ENCODE measurements at regions not wholly inside any gene's neighbourhood (a gene's known extent, or its start where the extent isn't known, plus 50 kb on each side); places are given as distances from the start of the nearest gene placed in this dataset.
"Not testable (repeated sequence)": the region's sequence is repeated elsewhere in the genome, so short reads cannot be mapped to it uniquely, and the experiment has no call there.

DNA sequence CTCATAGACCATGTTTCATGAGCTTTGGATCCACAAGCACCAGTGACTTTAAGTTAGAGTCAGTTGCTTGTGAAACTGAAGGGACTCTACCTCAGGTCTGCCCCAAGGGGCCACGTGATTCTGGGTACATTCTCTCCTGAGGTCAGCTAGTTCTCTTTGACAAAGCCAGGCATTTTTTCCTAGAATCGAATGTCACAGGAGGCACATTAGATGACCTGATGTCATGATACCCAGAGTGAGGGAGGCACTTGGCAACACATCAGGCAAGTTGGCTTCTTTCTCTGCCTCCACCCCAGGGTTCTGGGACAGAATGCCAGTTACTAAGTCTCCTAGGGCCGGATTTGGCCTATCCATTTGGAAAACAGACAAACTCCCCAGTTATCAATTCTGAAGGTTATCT, 93.0 kb downstream of the APIP start:
- Histone ChIP-seq H3K9ac (ENCODE audit: low read length) (no peak overlapping the region), H3K36me3 (replicated peaks in 1 of 2; ENCODE audit: control extremely low read depth in 1 of 2, control insufficient read depth in 1 of 2, extremely low read depth in 1 of 2, insufficient read depth in 2 of 2, low read length in 1 of 2) (no peaks in the 10 kb centered on the region), H3K79me2 (ENCODE audit: control insufficient read depth, insufficient read depth, low read length) (no peaks in the 10 kb centered on the region), H3K4me3 (ENCODE audit: control extremely low read depth in 1 of 5, extremely low read depth in 1 of 5, insufficient read depth in 1 of 5, low read depth in 2 of 5, low read length in 4 of 5) (no peak overlapping the region), H4K20me1 (ENCODE audit: control insufficient read depth, insufficient read depth, low read length, poor library complexity, severe bottlenecking) (no peaks in the 10 kb centered on the region), H3K4me2 (replicated peaks; ENCODE audit: low read depth, low read length, poor library complexity, severe bottlenecking) (no peak overlapping the region), H3K9me3 (ENCODE audit: control extremely low read depth in 1 of 3, control insufficient read depth in 2 of 3, insufficient read depth in 1 of 3, low read length in 2 of 3) (no peaks in the 10 kb centered on the region), H3K4me1 (ENCODE audit: control insufficient read depth in 2 of 2, insufficient read depth in 2 of 2, low read length in 2 of 2) (no peaks in the 10 kb centered on the region), H3K27ac (ENCODE audit: low read length in 2 of 2) (no peak overlapping the region), H2AFZ (ENCODE audit: insufficient read depth, low read depth, low read length, poor library complexity, severe bottlenecking) (no peak overlapping the region), H3K27me3 (replicated peaks in 1 of 4; ENCODE audit: control extremely low read depth in 1 of 4, control insufficient read depth in 3 of 4, insufficient read depth in 4 of 4, low read length in 3 of 4) (peaks cover 0 to 8% (median 0%) of the 10 kb centered on the region in 4 experiments)
- WGBS (ENCODE audit: insufficient coverage), result 75% methylated on average over 3 of the region's 3 CpGs
- H3K9me3 Mint-ChIP-seq (ENCODE audit: insufficient read depth), result no peaks in the 10 kb centered on the region
- DNase-seq, result no peak
- TF ChIP-seq, protein P1, sequence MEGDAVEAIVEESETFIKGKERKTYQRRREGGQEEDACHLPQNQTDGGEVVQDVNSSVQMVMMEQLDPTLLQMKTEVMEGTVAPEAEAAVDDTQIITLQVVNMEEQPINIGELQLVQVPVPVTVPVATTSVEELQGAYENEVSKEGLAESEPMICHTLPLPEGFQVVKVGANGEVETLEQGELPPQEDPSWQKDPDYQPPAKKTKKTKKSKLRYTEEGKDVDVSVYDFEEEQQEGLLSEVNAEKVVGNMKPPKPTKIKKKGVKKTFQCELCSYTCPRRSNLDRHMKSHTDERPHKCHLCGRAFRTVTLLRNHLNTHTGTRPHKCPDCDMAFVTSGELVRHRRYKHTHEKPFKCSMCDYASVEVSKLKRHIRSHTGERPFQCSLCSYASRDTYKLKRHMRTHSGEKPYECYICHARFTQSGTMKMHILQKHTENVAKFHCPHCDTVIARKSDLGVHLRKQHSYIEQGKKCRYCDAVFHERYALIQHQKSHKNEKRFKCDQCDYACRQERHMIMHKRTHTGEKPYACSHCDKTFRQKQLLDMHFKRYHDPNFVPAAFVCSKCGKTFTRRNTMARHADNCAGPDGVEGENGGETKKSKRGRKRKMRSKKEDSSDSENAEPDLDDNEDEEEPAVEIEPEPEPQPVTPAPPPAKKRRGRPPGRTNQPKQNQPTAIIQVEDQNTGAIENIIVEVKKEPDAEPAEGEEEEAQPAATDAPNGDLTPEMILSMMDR (IDR thresholded peaks at IDR 0.05), result no peak
- no peak for TF ChIP-seq EZH2 (IDR thresholded peaks at IDR 0.05; ENCODE audit: borderline replicate concordance, insufficient read depth, low read depth, low read length, poor library complexity, severe bottlenecking)
- peaks cover 10% of the 10 kb centered on the region for H3K27me3 Mint-ChIP-seq
- CTCF ChIA-PET, result no interaction called here
- no peak overlapping the region for H3K4me3 Mint-ChIP-seq
- no peak overlapping the region for H3K27ac Mint-ChIP-seq
- ATAC-seq (ENCODE audit: low read depth), result no peak
- H3K4me1 Mint-ChIP-seq, result no peaks in the 10 kb centered on the region
- POLR2A ChIA-PET, result no interaction called here
- intact Hi-C loops (cut with micrococcal nuclease), result no loop called here

DNA sequence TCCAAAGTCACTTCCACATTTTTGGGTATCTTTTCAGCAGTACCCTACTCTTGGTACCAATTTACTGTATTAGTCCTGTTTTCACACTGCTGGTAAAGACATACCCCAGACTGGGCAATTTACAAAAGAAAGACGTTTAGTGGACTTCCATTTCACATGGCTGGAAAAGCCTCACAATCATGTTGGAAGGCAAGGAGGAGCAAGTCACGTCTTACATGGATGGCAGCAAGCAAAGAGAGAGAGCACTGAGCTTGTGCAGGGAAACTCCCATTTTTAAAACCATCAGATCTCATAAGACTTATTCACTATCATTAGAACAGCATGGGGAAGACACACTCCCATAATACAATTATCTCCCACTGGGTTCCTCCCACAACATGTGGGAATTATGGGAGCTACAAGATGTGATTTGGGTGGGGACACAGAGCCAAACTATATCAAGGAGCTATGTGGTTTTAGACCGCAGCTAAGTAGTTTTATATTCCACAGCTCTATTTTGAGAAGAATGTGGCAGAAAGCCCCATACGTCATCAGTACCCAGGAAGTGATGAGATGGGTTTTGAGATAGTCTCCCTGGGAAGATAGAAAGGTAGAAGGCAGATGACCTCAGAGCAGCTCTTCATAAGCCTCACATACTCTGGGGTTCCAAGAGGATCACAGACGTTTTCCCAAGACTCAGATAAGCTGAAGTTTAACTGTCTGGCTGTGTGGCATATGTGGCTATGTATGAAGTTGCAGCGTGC, 96.3 kb downstream of the APIP start:
- CTCF ChIA-PET, result no interaction called here
- no peak overlapping the region for H3K27ac Mint-ChIP-seq
- ATAC-seq (ENCODE audit: low read depth), result no peak

DNA sequence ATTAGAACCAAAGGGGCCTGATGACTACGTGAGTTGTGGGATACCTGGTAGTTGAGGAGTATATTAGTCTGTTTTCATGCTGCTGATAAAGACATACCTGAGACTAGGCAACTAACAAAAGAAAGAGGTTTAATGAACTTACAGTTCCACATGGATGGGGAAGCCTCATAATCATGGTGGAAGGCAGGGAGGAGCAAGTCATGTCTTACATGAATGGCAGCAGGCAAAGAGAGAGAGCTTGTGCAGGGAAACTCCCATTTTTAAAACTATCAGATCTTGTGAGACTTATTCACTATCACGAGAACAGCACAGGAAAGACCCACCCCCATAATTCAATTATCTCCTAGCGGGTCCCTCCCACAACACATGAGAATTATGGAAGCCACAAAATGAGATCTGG, 98.4 kb downstream of the APIP start:
- H2AFZ ChIP-seq (ENCODE audit: insufficient read depth, low read depth, low read length, poor library complexity, severe bottlenecking); H3K27me3 ChIP-seq (replicated peaks in 1 of 4; ENCODE audit: control extremely low read depth in 1 of 4, control insufficient read depth in 3 of 4, insufficient read depth in 4 of 4, low read length in 3 of 4); H4K20me1 ChIP-seq (ENCODE audit: control insufficient read depth, insufficient read depth, low read length, poor library complexity, severe bottlenecking); H3K4me1 ChIP-seq (ENCODE audit: control insufficient read depth in 2 of 2, insufficient read depth in 2 of 2, low read length in 2 of 2); H3K36me3 ChIP-seq (replicated peaks in 1 of 2; ENCODE audit: control extremely low read depth in 1 of 2, control insufficient read depth in 1 of 2, extremely low read depth in 1 of 2, insufficient read depth in 2 of 2, low read length in 1 of 2); ATAC-seq (ENCODE audit: low read depth); H3K27ac ChIP-seq (ENCODE audit: low read length in 2 of 2); H3K4me3 Mint-ChIP-seq; POLR2A ChIA-PET; DNase-seq; H3K9ac ChIP-seq (ENCODE audit: low read length); H3K4me1 Mint-ChIP-seq; H3K27ac Mint-ChIP-seq; H3K9me3 ChIP-seq (ENCODE audit: control extremely low read depth in 1 of 3, control insufficient read depth in 2 of 3, insufficient read depth in 1 of 3, low read length in 2 of 3); H3K4me3 ChIP-seq (ENCODE audit: control extremely low read depth in 1 of 5, extremely low read depth in 1 of 5, insufficient read depth in 1 of 5, low read depth in 2 of 5, low read length in 4 of 5); H3K79me2 ChIP-seq (ENCODE audit: control insufficient read depth, insufficient read depth, low read length); intact Hi-C loops (cut with micrococcal nuclease); H3K9me3 Mint-ChIP-seq (ENCODE audit: insufficient read depth); CTCF ChIA-PET; H3K4me2 ChIP-seq (replicated peaks; ENCODE audit: low read depth, low read length, poor library complexity, severe bottlenecking): not testable (repeated sequence)
- peaks cover 21% of the 10 kb centered on the region for H3K27me3 Mint-ChIP-seq
- 85% methylated on average over 3 of the region's 3 CpGs for WGBS (ENCODE audit: insufficient coverage)

More for the DNA sequence above, 96.3 kb downstream of the APIP start:
- H3K4me3 ChIP-seq (ENCODE audit: control extremely low read depth in 1 of 5, extremely low read depth in 1 of 5, insufficient read depth in 1 of 5, low read depth in 2 of 5, low read length in 4 of 5), result no peak overlapping the region
- H3K4me1 ChIP-seq (ENCODE audit: control insufficient read depth in 2 of 2, insufficient read depth in 2 of 2, low read length in 2 of 2), result no peaks in the 10 kb centered on the region
- no peaks in the 10 kb centered on the region for H3K36me3 ChIP-seq (replicated peaks in 1 of 2; ENCODE audit: control extremely low read depth in 1 of 2, control insufficient read depth in 1 of 2, extremely low read depth in 1 of 2, insufficient read depth in 2 of 2, low read length in 1 of 2)
- POLR2A ChIA-PET, result no interaction called here
- no peak overlapping the region for H3K9ac ChIP-seq (ENCODE audit: low read length)
- Mint-ChIP-seq H3K4me1 (no peaks in the 10 kb centered on the region), H3K9me3 (ENCODE audit: insufficient read depth) (no peaks in the 10 kb centered on the region), H3K4me3 (no peak overlapping the region), H3K27me3 (peaks cover 18% of the 10 kb centered on the region)
- H4K20me1 ChIP-seq (ENCODE audit: control insufficient read depth, insufficient read depth, low read length, poor library complexity, severe bottlenecking), result no peaks in the 10 kb centered on the region
- TF ChIP-seq EZH2 (IDR thresholded peaks at IDR 0.05; ENCODE audit: borderline replicate concordance, insufficient read depth, low read depth, low read length, poor library complexity, severe bottlenecking), result no peak
- TF ChIP-seq, protein P1 (IDR thresholded peaks at IDR 0.05), result no peak
- H3K4me2 ChIP-seq (replicated peaks; ENCODE audit: low read depth, low read length, poor library complexity, severe bottlenecking), result no peak overlapping the region
- intact Hi-C loops (cut with micrococcal nuclease), result no loop called here
- peaks cover 0 to 8% (median 0%) of the 10 kb centered on the region in 4 experiments for H3K27me3 ChIP-seq (replicated peaks in 1 of 4; ENCODE audit: control extremely low read depth in 1 of 4, control insufficient read depth in 3 of 4, insufficient read depth in 4 of 4, low read length in 3 of 4)
- H2AFZ ChIP-seq (ENCODE audit: insufficient read depth, low read depth, low read length, poor library complexity, severe bottlenecking), result no peak overlapping the region
- H3K9me3 ChIP-seq (ENCODE audit: control extremely low read depth in 1 of 3, control insufficient read depth in 2 of 3, insufficient read depth in 1 of 3, low read length in 2 of 3), result no peaks in the 10 kb centered on the region
- WGBS (ENCODE audit: insufficient coverage), result 85% methylated on average over 4 of the region's 6 CpGs
- no peak for DNase-seq
- H3K79me2 ChIP-seq (ENCODE audit: control insufficient read depth, insufficient read depth, low read length), result no peaks in the 10 kb centered on the region
- H3K27ac ChIP-seq (ENCODE audit: low read length in 2 of 2), result no peak overlapping the region
